Colonic mucosa (tissue), 4 donors: ENCODE measurements at regions not wholly inside any gene's neighbourhood (a gene's known extent, or its start where the extent isn't known, plus 50 kb on each side); places are given as distances from the start of the nearest gene placed in this dataset.

Experiments used
- DNase-seq: peaks from one replicate; pipeline ENCODE4 v3.0.0-alpha.2; 2020
- H3K27ac ChIP-seq: fragments of 200-600 bp; one replicate; pipeline ENCODE4 v1.8.0; 2021
- H3K27me3 ChIP-seq: fragments of 200-600 bp; one replicate; pipeline ENCODE4 v1.8.0; 2021
- H3K36me3 ChIP-seq: fragments of 200-600 bp; one replicate; pipeline ENCODE4 v1.8.0; 2021
- H3K4me1 ChIP-seq: fragments of 200-600 bp; one replicate; pipeline ENCODE4 v1.8.0; 2021; ENCODE audit warnings: mild to moderate bottlenecking
- H3K4me3 ChIP-seq: fragments of 200-600 bp; one replicate; pipeline ENCODE4 v1.8.0; 2021
- H3K9ac ChIP-seq, 2 donors: one replicate each; pipeline ENCODE4 v1.7.0; 2013; ENCODE audit warnings: control low read depth in 2 of 2, low read depth in 2 of 2, low read length in 2 of 2
- H3K9me3 ChIP-seq: fragments of 200-600 bp; one replicate; pipeline ENCODE4 v1.8.0; 2021
- CTCF ChIP-seq: fragments of 200-600 bp; IDR thresholded peaks from one replicate; pipeline ENCODE4 v1.8.0; 2022; ENCODE audit warnings: antibody characterized with exemption, mild to moderate bottlenecking
- intact Hi-C: fragments of 100-400 bp; cut with DNase I; formaldehyde crosslinking; loops from one replicate; pipeline ENCODE4 v1.14.1; 2022
- donor health status: healthy.
- donor health status: DM: no; HTN: no; CAD: no.
- donor health status: DM: no; HTN: no; CAD: no.

GRCh38 chr3:34703053-34703452 is 904.6 kb downstream of the PDCD6IP start:
- no peak for TF ChIP-seq CTCF
- no peak overlapping the region for H3K4me3 ChIP-seq
- H3K4me1 ChIP-seq: no peaks in the 10 kb centered on the region
- no peak for DNase-seq
- H3K9me3 ChIP-seq: no peaks in the 10 kb centered on the region
- no peak overlapping the region for H3K9ac ChIP-seq
- no peaks in the 10 kb centered on the region for H3K36me3 ChIP-seq
- H3K27ac ChIP-seq: no peak overlapping the region
- intact Hi-C loops: no loop called here
- no peaks in the 10 kb centered on the region for H3K27me3 ChIP-seq

- no peak for TF ChIP-seq CTCF
- DNase-seq: no peak
- Histone ChIP-seq H3K4me1 (no peaks in the 10 kb centered on the region), H3K9ac (no peak overlapping the region), H3K27me3 (no peaks in the 10 kb centered on the region), H3K9me3 (no peaks in the 10 kb centered on the region), H3K4me3 (no peak overlapping the region), H3K27ac (no peak overlapping the region), H3K36me3 (no peaks in the 10 kb centered on the region)
- intact Hi-C loops: no loop called here
Observed at GRCh38 chr3:34724916-34725499, 914.3 kb upstream of the ARPP21 start.

- Histone ChIP-seq H3K9ac (no peak overlapping the region), H3K4me1 (no peaks in the 10 kb centered on the region), H3K9me3 (no peaks in the 10 kb centered on the region), H3K36me3 (no peaks in the 10 kb centered on the region), H3K27me3 (no peaks in the 10 kb centered on the region), H3K4me3 (no peak overlapping the region), H3K27ac (no peak overlapping the region)
- no peak for DNase-seq
- intact Hi-C loops: no loop called here
- TF ChIP-seq CTCF: no peak
Observed at GRCh38 chr3:34725774-34726173, 913.6 kb upstream of the ARPP21 start.

GRCh38 chr3:34727700-34728099 is 911.6 kb upstream of the ARPP21 start:
- Histone ChIP-seq H3K4me3 (no peak overlapping the region), H3K9ac (no peak overlapping the region), H3K27me3 (no peaks in the 10 kb centered on the region), H3K9me3 (no peaks in the 10 kb centered on the region), H3K4me1 (no peaks in the 10 kb centered on the region), H3K27ac (no peak overlapping the region), H3K36me3 (no peaks in the 10 kb centered on the region)
- DNase-seq: no peak
- intact Hi-C loops: no loop called here
- no peak for TF ChIP-seq CTCF

- Histone ChIP-seq H3K9ac (no peak overlapping the region), H3K4me3 (no peak overlapping the region), H3K27me3 (no peaks in the 10 kb centered on the region), H3K36me3 (no peaks in the 10 kb centered on the region), H3K9me3 (no peaks in the 10 kb centered on the region), H3K27ac (no peak overlapping the region), H3K4me1 (no peaks in the 10 kb centered on the region)
- TF ChIP-seq CTCF: no peak
- no peak for DNase-seq
- intact Hi-C loops: no loop called here
Observed at GRCh38 chr3:34742151-34742550, 897.2 kb upstream of the ARPP21 start.
